Astrocyte (in vitro differentiated cells and primary cell): ENCODE measurements at regions not wholly inside any gene's neighbourhood (a gene's known extent, or its start where the extent isn't known, plus 50 kb on each side); places are given as distances from the start of the nearest gene placed in this dataset.
A peak's percentile ranks its signal among the peaks of the same experiment; 100 is the strongest.

Experiments
- DNase-seq: peaks from one replicate; pipeline ENCODE4 v3.0.0-alpha.2; 2010; ENCODE audit warnings: low read depth
- FAIRE-seq: peaks from 2 replicates; lab custom pipeline; 2011; peaks lifted over from hg19 to GRCh38; lab: Jason Lieb, UNC
- H2AFZ ChIP-seq: 2 replicates; pipeline ENCODE4 v1.6.0; 2012; ENCODE audit warnings: low read depth, low read length, inconsistent platforms
- H3K27ac ChIP-seq: 2 replicates; pipeline ENCODE4 v1.5.1; 2011; ENCODE audit warnings: low read depth, low read length, inconsistent platforms
- H3K27me3 ChIP-seq: 2 replicates; pipeline ENCODE4 v1.6.0; 2011; ENCODE audit warnings: low read length, inconsistent platforms; ENCODE audit not compliant: insufficient read depth
- H3K36me3 ChIP-seq: 2 replicates; pipeline ENCODE4 v1.5.1; 2011; ENCODE audit warnings: low read length, inconsistent platforms; ENCODE audit not compliant: insufficient read depth
- H3K4me1 ChIP-seq: 2 replicates; pipeline ENCODE4 v1.5.1; 2011; ENCODE audit warnings: low read length, inconsistent platforms; ENCODE audit not compliant: insufficient read depth
- H3K4me2 ChIP-seq: 2 replicates; pipeline ENCODE4 v1.6.0; 2012; ENCODE audit warnings: low read length, inconsistent platforms
- H3K4me3 ChIP-seq: 2 replicates; pipeline ENCODE4 v1.5.1; 2011; ENCODE audit warnings: low read depth, mild to moderate bottlenecking, low read length, inconsistent platforms; ENCODE audit not compliant: insufficient read depth
- H3K79me2 ChIP-seq: 2 replicates; pipeline ENCODE4 v1.6.0; 2012; ENCODE audit warnings: mild to moderate bottlenecking, low read length, inconsistent platforms; ENCODE audit not compliant: insufficient read depth
- H3K9ac ChIP-seq: 2 replicates; pipeline ENCODE4 v1.6.0; 2012; ENCODE audit warnings: mild to moderate bottlenecking, low read length, inconsistent platforms
- H3K9me3 ChIP-seq: 2 replicates; pipeline ENCODE4 v1.5.1; 2012; ENCODE audit warnings: low read depth, mild to moderate bottlenecking, low read length, inconsistent platforms; ENCODE audit not compliant: insufficient read depth
- H4K20me1 ChIP-seq: 2 replicates; pipeline ENCODE4 v1.6.0; 2012; ENCODE audit warnings: low read length, inconsistent platforms; ENCODE audit not compliant: insufficient read depth
- H3K27ac Mint-ChIP-seq: one replicate; pipeline ENCODE4 v1.8.0; 2021; ENCODE audit warnings: mild to moderate bottlenecking, mixed read lengths; ENCODE audit not compliant: unreplicated experiment
- H3K27me3 Mint-ChIP-seq: one replicate; pipeline ENCODE4 v1.8.0; 2021; ENCODE audit warnings: low read depth, mixed read lengths; ENCODE audit not compliant: unreplicated experiment
- H3K36me3 Mint-ChIP-seq: one replicate; pipeline ENCODE4 v1.8.0; 2021; ENCODE audit warnings: low read depth, mixed read lengths; ENCODE audit not compliant: unreplicated experiment
- H3K4me1 Mint-ChIP-seq: one replicate; pipeline ENCODE4 v1.8.0; 2021; ENCODE audit warnings: low read depth, mixed read lengths; ENCODE audit not compliant: unreplicated experiment
- H3K4me3 Mint-ChIP-seq: one replicate; pipeline ENCODE4 v1.8.0; 2021; ENCODE audit warnings: mild to moderate bottlenecking, moderate library complexity, mixed read lengths; ENCODE audit not compliant: unreplicated experiment
- H3K9me3 Mint-ChIP-seq: one replicate; pipeline ENCODE4 v1.8.0; 2021; ENCODE audit warnings: mild to moderate bottlenecking, mixed read lengths; ENCODE audit not compliant: unreplicated experiment
- CTCF ChIP-seq: IDR thresholded peaks from 2 replicates; pipeline ENCODE4 v1.5.1; 2011; ENCODE audit warnings: low read depth, mild to moderate bottlenecking, inconsistent platforms, low read length, moderate library complexity; ENCODE audit not compliant: insufficient read depth
- EZH2 ChIP-seq: IDR thresholded peaks from 2 replicates; pipeline ENCODE4 v1.6.1; 2012; ENCODE audit warnings: mild to moderate bottlenecking, low read length, inconsistent platforms; ENCODE audit not compliant: insufficient read depth

- H3K4me1 Mint-ChIP-seq, result peaks cover 4% of the 10 kb centered on the region
- no peak overlapping the region for H3K4me3 Mint-ChIP-seq
- Histone ChIP-seq H4K20me1 (no peaks in the 10 kb centered on the region), H3K36me3 (no peaks in the 10 kb centered on the region), H3K4me1 (peaks cover 4% of the 10 kb centered on the region), H3K4me2 (peak overlapping the region; percentile 37), H3K27me3 (no peaks in the 10 kb centered on the region), H3K27ac (peak overlapping the region; percentile 67), H3K79me2 (no peaks in the 10 kb centered on the region), H3K9me3 (no peaks in the 10 kb centered on the region), H3K9ac (peak overlapping the region; percentile 19), H2AFZ (no peak overlapping the region), H3K4me3 (no peak overlapping the region)
- TF ChIP-seq CTCF, result no peak
- TF ChIP-seq EZH2, result no peak
- FAIRE-seq (peak; percentile 59), DNase-seq (peak; percentile 74)
- H3K36me3 Mint-ChIP-seq, result no peaks in the 10 kb centered on the region
- H3K27me3 Mint-ChIP-seq, result no peaks in the 10 kb centered on the region
- no peaks in the 10 kb centered on the region for H3K9me3 Mint-ChIP-seq
- peak overlapping the region; percentile 90 for H3K27ac Mint-ChIP-seq
Observed at GRCh38 chr5:9686216-9686615, 56.1 kb upstream of the TAS2R1 start.

GRCh38 chr5:9681706-9682105 is 51.6 kb upstream of the TAS2R1 start:
- Mint-ChIP-seq H3K4me3 (no peak overlapping the region), H3K9me3 (no peaks in the 10 kb centered on the region), H3K36me3 (no peaks in the 10 kb centered on the region), H3K27ac (no peak overlapping the region), H3K4me1 (peaks cover 4% of the 10 kb centered on the region), H3K27me3 (no peaks in the 10 kb centered on the region)
- FAIRE-seq, result no peak
- Histone ChIP-seq H3K4me2 (no peak overlapping the region), H3K9ac (no peak overlapping the region), H3K27ac (no peak overlapping the region), H3K36me3 (no peaks in the 10 kb centered on the region), H3K4me1 (peaks cover 4% of the 10 kb centered on the region), H2AFZ (no peak overlapping the region), H3K4me3 (no peak overlapping the region), H3K9me3 (no peaks in the 10 kb centered on the region), H3K79me2 (no peaks in the 10 kb centered on the region), H4K20me1 (no peaks in the 10 kb centered on the region), H3K27me3 (no peaks in the 10 kb centered on the region)
- no peak for DNase-seq
- no peak for TF ChIP-seq EZH2
- no peak for TF ChIP-seq CTCF
